CD14-positive monocyte (primary cell): ENCODE measurements at regions not wholly inside any gene's neighbourhood (a gene's known extent, or its start where the extent isn't known, plus 50 kb on each side); places are given as distances from the start of the nearest gene placed in this dataset.

Source experiments
- DNase-seq, 3 donors: peaks; one replicate each; pipeline ENCODE4 v3.0.0-alpha.2; 2011 to 2022
- H2AFZ ChIP-seq: 2 replicates; pipeline ENCODE4 v1.6.0; 2012; ENCODE audit warnings: mild to moderate bottlenecking, low read depth, low read length, inconsistent platforms; ENCODE audit not compliant: insufficient read depth, poor library complexity, severe bottlenecking
- H3K27ac ChIP-seq, 2 donors: 1 replicate in 1 of 2; 2 replicates in 1 of 2; pipeline ENCODE4 v1.5.1; 2012 to 2013; ENCODE audit warnings: low read length in 2 of 2, control low read depth in 1 of 2, inconsistent platforms in 1 of 2, low read depth in 1 of 2, mild to moderate bottlenecking in 1 of 2
- H3K27me3 ChIP-seq, 2 donors: one replicate each; pipeline versions ENCODE4 v1.6.0 to v1.6.1; 2011 to 2013; ENCODE audit warnings: low read length in 2 of 2; ENCODE audit not compliant: control insufficient read depth in 2 of 2, insufficient read depth in 2 of 2
- H3K36me3 ChIP-seq, 2 donors: replicated peaks in 1 of 2; 1 replicate in 1 of 2; 2 replicates in 1 of 2; pipeline versions ENCODE4 v1.5.1 to v1.6.1; 2012 to 2013; ENCODE audit warnings: low read length in 2 of 2, control low read depth in 1 of 2, inconsistent platforms in 1 of 2, mild to moderate bottlenecking in 1 of 2; ENCODE audit not compliant: insufficient read depth in 2 of 2, control insufficient read depth in 1 of 2
- H3K4me1 ChIP-seq, 2 donors: 1 replicate in 1 of 2; 2 replicates in 1 of 2; pipeline versions ENCODE4 v1.5.1 to v1.6.1; 2012 to 2013; ENCODE audit warnings: low read length in 2 of 2, control low read depth in 1 of 2, inconsistent platforms in 1 of 2, mild to moderate bottlenecking in 1 of 2, moderate library complexity in 1 of 2; ENCODE audit not compliant: insufficient read depth in 2 of 2, control insufficient read depth in 1 of 2
- H3K4me2 ChIP-seq: replicated peaks from 2 replicates; pipeline ENCODE3; 2012; ENCODE audit warnings: low read length, moderate library complexity, mild to moderate bottlenecking; ENCODE audit not compliant: poor library complexity, severe bottlenecking; ENCODE audit errors: extremely low read depth
- H3K4me3 ChIP-seq, 3 experiments: fragments of 200-600 bp in 1 of 3; sonication (generic) in 1 of 3; replicated peaks in 1 of 3; 1 replicate in 2 of 3; 2 replicates in 1 of 3; pipeline ENCODE4 v1.5.1; 2011 to 2013; ENCODE audit warnings: low read length in 3 of 3, mild to moderate bottlenecking in 3 of 3, control low read depth in 2 of 3, low read depth in 2 of 3, inconsistent platforms in 1 of 3, moderate library complexity in 1 of 3
- H3K79me2 ChIP-seq: 2 replicates; pipeline ENCODE4 v1.6.0; 2012; ENCODE audit warnings: mild to moderate bottlenecking, control low read depth, inconsistent platforms, low read length, moderate library complexity; ENCODE audit not compliant: insufficient read depth
- H3K9ac ChIP-seq: 2 replicates; pipeline ENCODE4 v1.6.0; 2017; ENCODE audit warnings: low read length, mild to moderate bottlenecking; ENCODE audit not compliant: insufficient read depth, poor library complexity, severe bottlenecking
- H3K9me3 ChIP-seq, 2 donors: replicated peaks in 1 of 2; 1 replicate in 1 of 2; 2 replicates in 1 of 2; pipeline versions ENCODE4 v1.5.1 to v1.6.1; 2012 to 2013; ENCODE audit warnings: low read length in 2 of 2, control low read depth in 1 of 2; ENCODE audit not compliant: control insufficient read depth in 1 of 2, insufficient read depth in 1 of 2
- H4K20me1 ChIP-seq: 2 replicates; pipeline ENCODE4 v1.6.0; 2012; ENCODE audit warnings: mild to moderate bottlenecking, low read length, control low read depth, moderate library complexity; ENCODE audit not compliant: insufficient read depth
- H3K27ac Mint-ChIP-seq, 7 donors: one replicate each; pipeline ENCODE4 v1.8.0; 2020; ENCODE audit warnings: mild to moderate bottlenecking in 7 of 7, mixed read lengths in 7 of 7, moderate library complexity in 6 of 7, inconsistent platforms in 2 of 7
- H3K27me3 Mint-ChIP-seq, 3 donors: one replicate each; pipeline ENCODE4 v1.8.0; 2021 to 2022; ENCODE audit warnings: low read depth in 3 of 3, mild to moderate bottlenecking in 3 of 3, mixed read lengths in 3 of 3, moderate library complexity in 3 of 3, inconsistent platforms in 1 of 3
- H3K36me3 Mint-ChIP-seq, 2 donors: one replicate each; pipeline ENCODE4 v1.8.0; 2020; ENCODE audit warnings: mixed read lengths in 2 of 2, inconsistent platforms in 1 of 2, mild to moderate bottlenecking in 1 of 2
- H3K4me1 Mint-ChIP-seq: one replicate; pipeline ENCODE4 v1.8.0; 2020; ENCODE audit warnings: mild to moderate bottlenecking, mixed read lengths
- H3K4me3 Mint-ChIP-seq, 2 donors: one replicate each; pipeline ENCODE4 v1.8.0; 2020; ENCODE audit warnings: mild to moderate bottlenecking in 2 of 2, mixed read lengths in 2 of 2, moderate library complexity in 1 of 2
- H3K9me3 Mint-ChIP-seq, 7 donors: one replicate each; pipeline ENCODE4 v1.8.0; 2020 to 2022; ENCODE audit warnings: mixed read lengths in 7 of 7, mild to moderate bottlenecking in 6 of 7, moderate library complexity in 6 of 7, inconsistent platforms in 2 of 7
- WGBS: methylation state at CpG from one replicate; pipeline ENCODE4 v1.1.5; 2013; ENCODE audit warnings: missing lambda C conversion rate; ENCODE audit not compliant: insufficient coverage; 5-methylcytosine and 5-hydroxymethylcytosine counted together
- intact Hi-C, 2 donors: fragments of 100-400 bp; cut with micrococcal nuclease; formaldehyde crosslinking; loops; one replicate each; pipeline versions ENCODE4 v1.15.0 to v1.15.1; 2023
- TF ChIP-seq, protein P1 (sequence below): fragments of 200-600 bp; IDR thresholded peaks from one replicate; pipeline ENCODE4 v1.8.0; 2022; ENCODE audit warnings: antibody characterized with exemption, mild to moderate bottlenecking

DNA sequence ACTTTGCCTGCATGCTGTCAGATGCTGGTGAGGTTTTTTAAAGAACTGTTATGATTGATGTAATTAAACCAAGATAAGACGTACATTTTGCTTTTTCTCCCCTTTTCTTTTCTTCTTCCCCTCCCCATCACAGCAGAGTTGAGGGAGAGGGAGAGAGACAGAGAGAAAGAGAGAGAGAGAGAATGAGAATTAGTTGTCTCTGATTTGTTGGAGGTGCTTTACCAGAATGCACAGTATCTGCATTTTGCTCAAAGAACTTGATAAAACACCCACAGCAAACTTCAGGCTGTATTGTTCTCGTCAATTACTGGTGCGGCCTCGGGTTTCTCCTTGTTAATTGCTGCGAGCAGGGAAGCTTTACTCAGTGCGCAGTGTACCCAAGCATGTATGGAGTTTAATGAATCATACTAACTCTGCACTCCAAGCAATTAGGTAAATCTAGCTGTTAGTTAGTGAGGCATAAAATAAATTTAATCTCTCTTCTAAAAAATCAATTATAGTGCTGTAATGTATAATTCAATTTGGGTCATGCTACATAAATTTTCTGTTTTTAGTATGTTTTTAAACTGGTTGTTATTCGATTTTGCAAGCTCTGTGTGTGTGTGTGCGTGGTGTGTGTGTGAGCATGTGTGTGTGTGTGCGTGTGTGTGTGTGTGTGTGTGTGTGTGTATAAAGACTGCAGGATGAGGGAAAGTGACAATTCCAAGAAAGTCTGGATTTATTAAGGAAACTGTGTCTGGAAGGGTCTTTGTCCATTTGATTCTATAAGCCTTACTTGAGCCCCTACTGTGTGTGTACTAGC, 273.4 kb downstream of the TLE3 start:
- H3K36me3 Mint-ChIP-seq: no peaks in the 10 kb centered on the region
- no peak overlapping the region for H3K9ac ChIP-seq
- TF ChIP-seq, protein P1, sequence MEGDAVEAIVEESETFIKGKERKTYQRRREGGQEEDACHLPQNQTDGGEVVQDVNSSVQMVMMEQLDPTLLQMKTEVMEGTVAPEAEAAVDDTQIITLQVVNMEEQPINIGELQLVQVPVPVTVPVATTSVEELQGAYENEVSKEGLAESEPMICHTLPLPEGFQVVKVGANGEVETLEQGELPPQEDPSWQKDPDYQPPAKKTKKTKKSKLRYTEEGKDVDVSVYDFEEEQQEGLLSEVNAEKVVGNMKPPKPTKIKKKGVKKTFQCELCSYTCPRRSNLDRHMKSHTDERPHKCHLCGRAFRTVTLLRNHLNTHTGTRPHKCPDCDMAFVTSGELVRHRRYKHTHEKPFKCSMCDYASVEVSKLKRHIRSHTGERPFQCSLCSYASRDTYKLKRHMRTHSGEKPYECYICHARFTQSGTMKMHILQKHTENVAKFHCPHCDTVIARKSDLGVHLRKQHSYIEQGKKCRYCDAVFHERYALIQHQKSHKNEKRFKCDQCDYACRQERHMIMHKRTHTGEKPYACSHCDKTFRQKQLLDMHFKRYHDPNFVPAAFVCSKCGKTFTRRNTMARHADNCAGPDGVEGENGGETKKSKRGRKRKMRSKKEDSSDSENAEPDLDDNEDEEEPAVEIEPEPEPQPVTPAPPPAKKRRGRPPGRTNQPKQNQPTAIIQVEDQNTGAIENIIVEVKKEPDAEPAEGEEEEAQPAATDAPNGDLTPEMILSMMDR: no peak
- 69% methylated on average over 3 of the region's 9 CpGs for WGBS
- H3K79me2 ChIP-seq: no peaks in the 10 kb centered on the region
- no peaks in the 10 kb centered on the region for H3K27me3 ChIP-seq
- H3K4me1 ChIP-seq: no peaks in the 10 kb centered on the region
- H3K9me3 ChIP-seq: no peaks in the 10 kb centered on the region
- DNase-seq: no peak
- H3K4me3 ChIP-seq: no peak overlapping the region
- H4K20me1 ChIP-seq: no peaks in the 10 kb centered on the region
- H3K4me1 Mint-ChIP-seq: no peaks in the 10 kb centered on the region
- intact Hi-C loops: no loop called here
- no peaks in the 10 kb centered on the region for H3K9me3 Mint-ChIP-seq
- H3K27ac ChIP-seq: no peak overlapping the region
- H3K4me3 Mint-ChIP-seq: no peak overlapping the region
- H2AFZ ChIP-seq: no peak overlapping the region
- H3K27me3 Mint-ChIP-seq: peaks cover 4 to 8% (median 7%) of the 10 kb centered on the region in 3 donors
- H3K27ac Mint-ChIP-seq: no peak overlapping the region
- H3K36me3 ChIP-seq: no peaks in the 10 kb centered on the region
- H3K4me2 ChIP-seq: no peak overlapping the region

DNA sequence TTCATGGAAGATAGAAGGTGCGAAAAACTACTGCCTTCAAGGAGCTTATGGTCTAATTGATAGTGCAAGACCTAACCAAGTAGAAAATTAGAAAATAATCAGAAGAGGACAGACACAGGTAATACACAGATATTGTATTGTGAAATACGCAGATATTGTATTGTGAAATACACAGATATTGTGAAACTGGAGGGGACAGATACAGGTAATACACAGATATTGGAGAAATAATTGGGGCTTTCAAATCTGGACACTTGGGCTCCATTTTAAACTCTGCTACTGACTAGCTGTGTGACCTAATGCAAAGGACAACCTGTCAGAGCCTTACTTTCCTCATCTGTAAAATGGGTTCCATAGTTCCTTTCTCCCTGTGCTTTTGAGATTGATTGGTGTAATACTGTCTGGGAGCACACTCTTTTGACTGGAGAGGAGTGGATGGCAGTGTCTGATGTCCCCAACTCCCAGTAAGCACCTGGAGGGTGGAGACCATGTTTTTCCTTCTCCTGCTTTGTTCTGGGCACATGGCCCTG, 272.8 kb downstream of the TLE3 start:
- intact Hi-C loops: no loop called here
- Histone ChIP-seq H3K9me3 (no peaks in the 10 kb centered on the region), H4K20me1 (no peaks in the 10 kb centered on the region), H3K36me3 (no peaks in the 10 kb centered on the region), H3K27me3 (no peaks in the 10 kb centered on the region), H3K9ac (no peak overlapping the region), H3K4me1 (no peaks in the 10 kb centered on the region), H3K4me2 (no peak overlapping the region), H2AFZ (no peak overlapping the region), H3K27ac (no peak overlapping the region), H3K4me3 (no peak overlapping the region), H3K79me2 (no peaks in the 10 kb centered on the region)
- H3K4me3 Mint-ChIP-seq: no peak overlapping the region
- TF ChIP-seq, protein P1: no peak
- no peak for DNase-seq
- no peaks in the 10 kb centered on the region for H3K36me3 Mint-ChIP-seq
- H3K27ac Mint-ChIP-seq: no peak overlapping the region
- 100% methylated on average over 1 of the region's 2 CpGs for WGBS
- H3K4me1 Mint-ChIP-seq: no peaks in the 10 kb centered on the region
- no peaks in the 10 kb centered on the region for H3K9me3 Mint-ChIP-seq
- H3K27me3 Mint-ChIP-seq: peaks cover 3 to 8% (median 4%) of the 10 kb centered on the region in 3 donors
